Activated T-helper 1 cell treated with anti-CD3 and anti-CD28 coated beads, Interleukin-2, amount 50 U/mL, for 16 hours (primary cell): ENCODE measurements at regions not wholly inside any gene's neighbourhood (a gene's known extent, or its start where the extent isn't known, plus 50 kb on each side); places are given as distances from the start of the nearest gene placed in this dataset.

Experiments used
- DNase-seq, 2 donors: peaks; one replicate each; pipeline ENCODE4 v3.0.0-alpha.2; 2020; ENCODE audit warnings: low read depth in 1 of 2, low spot score in 1 of 2

DNA sequence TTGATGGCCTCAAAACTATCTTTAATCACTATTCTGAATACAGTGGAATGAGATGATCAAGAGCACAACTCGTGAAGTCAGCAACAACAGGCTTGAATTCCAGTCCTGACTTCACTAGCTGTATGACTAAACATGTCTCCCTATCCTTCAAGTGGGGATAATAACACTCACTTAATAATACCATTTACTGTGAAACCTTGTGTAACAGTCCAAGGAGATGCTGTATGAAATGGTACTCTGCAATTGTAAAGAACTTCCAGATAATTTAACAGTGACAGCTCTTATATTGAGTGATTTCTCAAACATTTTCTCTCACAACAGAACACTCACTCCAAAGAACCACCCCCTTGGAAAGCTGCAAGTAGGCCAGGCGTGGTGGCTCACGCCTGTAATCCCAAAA is 823.1 kb downstream of the DIAPH3 start:
- DNase-seq: no peak

DNA sequence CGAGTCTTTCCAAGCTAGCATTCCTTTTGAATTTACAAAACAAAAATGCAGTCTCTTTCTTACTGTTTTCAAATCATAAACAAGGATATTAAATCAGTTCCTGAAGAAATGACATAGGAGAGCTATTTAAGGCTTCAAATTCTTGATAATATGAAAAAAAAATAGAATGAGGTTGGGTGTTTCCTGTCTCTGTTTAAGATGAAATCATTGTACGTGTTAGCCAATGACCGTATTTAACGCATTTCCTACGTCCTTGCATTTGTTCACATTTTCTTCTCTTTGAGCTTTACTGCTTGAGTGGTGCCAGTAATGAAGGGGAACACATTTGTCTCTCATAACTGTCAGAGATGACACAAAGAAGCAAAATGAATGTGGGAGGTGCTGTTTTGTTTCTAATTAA is 821.3 kb downstream of the DIAPH3 start:
- DNase-seq: no peak

DNA sequence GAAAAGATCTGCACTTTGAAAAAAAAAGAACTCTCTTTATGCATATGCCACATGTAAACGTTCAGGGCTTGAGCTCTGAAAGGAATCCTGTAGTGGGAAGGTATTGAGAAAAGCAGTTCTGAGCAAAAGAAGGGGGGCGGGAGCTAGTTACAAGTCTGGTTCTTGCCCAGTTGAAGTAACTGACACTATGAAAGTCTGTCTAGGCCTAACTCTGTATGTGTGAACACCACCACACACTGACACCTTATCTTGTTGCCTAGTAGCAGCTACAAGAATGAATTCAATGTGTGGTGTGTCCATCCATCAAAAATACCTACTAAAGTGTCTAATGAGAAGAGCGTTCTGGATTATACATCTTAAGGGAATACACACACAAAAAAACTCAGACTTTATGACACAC is 820.6 kb downstream of the DIAPH3 start:
- DNase-seq: no peak

GRCh38 chr13:59343993-59344822 is 819.5 kb downstream of the DIAPH3 start:
- DNase-seq: no peak

- DNase-seq: no peak
Observed at GRCh38 chr13:59345311-59345710, 818.4 kb downstream of the DIAPH3 start.

- DNase-seq: no peak
Observed at GRCh38 chr13:59346999-59347723, 816.6 kb downstream of the DIAPH3 start.

- DNase-seq: no peak
Observed at GRCh38 chr13:59348617-59349016, 815.1 kb downstream of the DIAPH3 start.

- no peak for DNase-seq
Observed at GRCh38 chr13:59352600-59352999, 811.1 kb downstream of the DIAPH3 start.

DNA sequence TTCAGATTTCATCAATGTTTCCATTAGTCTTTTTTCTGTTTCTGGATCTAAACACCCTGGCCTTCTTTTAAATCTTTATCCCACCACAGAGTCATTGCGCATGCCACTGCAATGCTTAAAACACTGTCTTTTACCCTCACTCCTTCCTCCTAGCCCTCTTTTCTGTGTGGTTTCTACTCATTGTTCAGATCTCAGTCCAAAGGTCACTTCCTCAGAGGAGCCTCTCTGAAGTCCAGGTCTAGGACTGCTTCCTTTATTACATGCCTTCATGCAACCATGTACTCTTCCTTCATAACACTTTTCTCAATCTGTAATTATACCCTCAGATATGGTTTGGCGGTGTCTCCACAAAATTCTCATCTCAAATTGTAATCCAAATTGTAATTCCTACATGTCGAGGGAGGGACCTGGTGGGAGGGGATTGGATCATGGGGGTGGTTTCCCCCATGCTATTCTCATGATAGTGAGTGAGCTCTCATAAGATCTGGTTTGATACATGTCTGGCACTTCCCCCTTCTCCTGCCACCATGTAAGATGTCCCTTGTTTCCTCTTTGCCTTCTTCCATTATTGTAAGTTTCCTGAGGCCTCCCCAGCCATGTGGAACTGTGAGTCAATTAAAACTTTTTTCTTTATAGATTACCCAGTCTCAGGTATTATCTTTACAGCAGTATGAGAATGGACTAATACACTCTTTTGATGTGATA is 808.9 kb downstream of the DIAPH3 start:
- DNase-seq: no peak

DNA sequence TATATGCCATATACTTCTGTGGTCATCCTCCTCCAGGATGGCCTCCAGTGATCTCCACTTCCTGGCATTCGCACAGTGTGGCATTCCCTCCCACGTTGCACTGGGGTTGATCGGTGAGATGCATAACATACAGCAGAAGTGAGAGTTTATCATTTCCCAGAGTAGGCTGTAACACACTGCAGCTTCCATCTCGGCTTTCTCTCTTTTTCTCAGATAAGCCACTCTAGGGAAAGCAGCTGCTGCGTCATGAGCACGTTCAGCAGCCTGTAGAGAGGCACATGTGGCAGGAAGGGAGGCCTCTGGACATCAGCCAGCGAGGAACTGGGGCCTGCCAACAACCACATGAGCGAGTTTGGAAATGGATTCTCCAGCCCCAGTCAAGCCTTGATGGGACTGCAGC is 807.1 kb downstream of the DIAPH3 start:
- DNase-seq: no peak

DNA sequence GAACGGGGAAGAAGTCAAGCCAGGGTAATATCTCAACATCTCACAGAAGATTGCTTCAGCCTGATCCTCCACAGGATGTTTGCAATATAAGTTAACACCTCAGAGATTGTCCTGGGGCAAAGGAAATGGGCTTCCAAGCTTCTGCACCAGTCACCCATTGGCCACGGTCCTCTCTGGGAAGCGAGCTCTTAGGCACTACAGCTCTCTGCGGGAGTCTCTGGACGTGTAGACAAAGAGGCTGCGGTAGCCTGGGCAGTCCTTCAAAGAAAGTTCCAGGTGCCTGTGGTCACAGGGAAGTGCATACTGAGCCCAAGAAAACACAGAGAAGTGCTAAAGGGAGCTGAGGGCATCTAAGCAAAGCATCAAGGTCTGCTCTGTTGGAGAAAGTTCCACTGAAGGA is 805.7 kb downstream of the DIAPH3 start:
- no peak for DNase-seq

DNA sequence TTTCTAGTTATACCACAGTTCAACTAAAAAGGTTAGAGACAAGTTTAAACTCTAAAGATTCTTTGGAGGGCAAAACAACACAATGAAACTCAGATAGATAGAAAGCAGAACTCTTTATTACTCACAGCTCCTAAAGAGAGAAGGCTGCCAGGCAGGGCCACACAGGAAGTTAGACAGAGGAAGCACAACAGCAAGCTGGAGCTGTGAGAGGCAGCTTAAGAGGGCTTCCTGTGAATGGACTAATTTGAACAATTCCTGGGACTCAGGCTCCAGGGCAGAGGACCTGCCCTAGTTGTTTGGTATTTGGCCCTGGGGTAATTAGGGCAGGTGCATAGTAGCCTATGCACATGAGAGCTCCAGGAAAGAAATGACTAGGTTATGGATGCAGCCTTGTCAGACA is 803.6 kb downstream of the DIAPH3 start:
- no peak for DNase-seq

DNA sequence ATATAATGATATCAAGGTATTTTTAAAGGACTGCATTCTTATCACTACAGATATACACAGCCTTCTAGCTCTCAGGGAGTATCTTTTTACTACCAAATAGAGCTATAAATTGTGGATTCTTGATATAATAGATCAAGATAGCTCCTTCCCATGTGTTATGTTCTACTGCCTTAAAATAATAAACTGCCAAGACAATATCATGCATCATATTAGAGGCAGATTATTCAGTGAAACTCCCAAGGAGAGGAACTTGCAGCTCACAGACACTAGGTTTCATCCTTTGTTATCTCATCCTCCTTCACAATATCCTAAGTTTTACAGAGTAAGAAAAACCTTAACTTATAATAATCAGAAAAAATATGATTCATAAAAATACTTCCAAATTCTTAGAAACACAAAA is 802.8 kb downstream of the DIAPH3 start:
- DNase-seq: no peak

DNA sequence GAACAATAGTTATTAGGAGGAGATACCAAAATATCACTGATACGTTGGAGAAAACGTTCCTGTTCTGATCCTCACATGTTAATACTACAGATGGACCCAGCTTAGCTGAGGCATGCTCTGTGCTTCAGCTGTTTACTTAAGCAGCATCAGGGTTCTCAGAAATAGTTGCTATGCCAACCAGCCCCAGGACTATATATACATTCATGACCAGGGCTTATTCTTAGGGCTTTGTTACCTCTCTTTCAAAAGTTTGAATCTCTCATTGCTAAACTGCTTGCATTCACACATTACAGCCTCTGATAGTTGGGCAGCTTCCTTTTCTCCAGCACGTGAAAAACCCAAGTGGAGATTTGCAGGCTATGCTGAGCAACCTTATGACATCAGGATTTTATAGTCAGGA is 800.4 kb downstream of the DIAPH3 start:
- no peak for DNase-seq

DNA sequence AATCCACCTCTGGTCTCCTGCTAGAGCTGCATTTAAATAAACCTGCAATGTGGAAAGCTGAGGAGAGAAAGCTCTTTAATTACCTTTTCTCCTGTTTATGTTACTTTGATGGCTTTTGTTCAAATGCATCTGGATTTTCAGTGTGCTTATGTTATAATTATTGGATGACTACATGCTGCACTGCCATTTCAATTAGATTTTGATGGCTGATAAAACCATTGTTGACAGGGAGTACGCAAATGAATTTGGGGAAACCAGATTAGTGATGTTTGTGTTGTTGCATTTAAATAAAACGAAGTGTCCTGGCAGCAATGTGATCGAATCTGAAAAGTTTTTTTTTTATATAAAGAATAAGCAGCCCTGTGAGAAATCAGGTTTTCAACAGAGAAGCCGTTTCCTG is 799.8 kb downstream of the DIAPH3 start:
- DNase-seq: no peak

GRCh38 chr13:59364641-59365085 is 799.1 kb downstream of the DIAPH3 start:
- DNase-seq: no peak

DNA sequence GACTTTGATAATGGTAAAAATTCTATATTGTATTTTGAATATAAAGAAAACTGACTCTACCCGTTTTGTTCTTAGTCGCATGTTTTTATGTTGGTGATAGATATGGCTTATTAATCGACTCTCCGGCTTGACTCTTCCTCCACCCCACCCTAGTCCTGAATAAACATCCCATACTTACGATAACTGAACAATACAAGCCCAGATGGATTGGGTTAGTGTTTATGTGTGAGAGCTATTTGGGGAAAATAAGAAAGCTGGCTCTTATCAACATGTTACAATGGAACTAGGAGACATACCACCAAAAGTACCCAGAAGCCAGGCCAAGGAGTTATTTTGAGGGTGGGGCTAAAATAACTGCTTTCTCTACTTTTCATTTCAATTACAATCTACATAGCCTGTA is 796.3 kb downstream of the DIAPH3 start:
- DNase-seq: no peak

GRCh38 chr13:59367904-59368303 is 795.8 kb downstream of the DIAPH3 start:
- no peak for DNase-seq

- no peak for DNase-seq
Observed at GRCh38 chr13:59368693-59369092, 795.0 kb downstream of the DIAPH3 start.

DNA sequence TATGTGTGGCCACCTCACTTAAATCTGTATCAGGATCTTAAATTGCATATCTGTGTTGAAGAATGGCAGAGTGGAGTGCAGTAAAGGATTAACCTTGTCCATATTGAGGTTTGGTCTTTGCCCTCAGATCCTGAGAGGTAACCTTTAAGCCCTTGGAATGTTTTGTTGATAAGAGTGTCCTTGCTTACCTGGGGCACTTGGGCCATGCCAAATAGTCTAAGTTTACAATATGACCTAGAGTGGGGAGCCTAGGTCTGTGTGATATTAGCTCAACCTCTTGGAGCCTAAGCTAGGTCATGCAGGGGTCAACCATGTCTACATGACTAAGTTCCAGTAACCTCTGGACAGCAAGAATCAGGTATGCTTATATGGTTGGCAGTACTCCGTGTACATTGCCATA is 792.5 kb downstream of the DIAPH3 start:
- DNase-seq: no peak

DNA sequence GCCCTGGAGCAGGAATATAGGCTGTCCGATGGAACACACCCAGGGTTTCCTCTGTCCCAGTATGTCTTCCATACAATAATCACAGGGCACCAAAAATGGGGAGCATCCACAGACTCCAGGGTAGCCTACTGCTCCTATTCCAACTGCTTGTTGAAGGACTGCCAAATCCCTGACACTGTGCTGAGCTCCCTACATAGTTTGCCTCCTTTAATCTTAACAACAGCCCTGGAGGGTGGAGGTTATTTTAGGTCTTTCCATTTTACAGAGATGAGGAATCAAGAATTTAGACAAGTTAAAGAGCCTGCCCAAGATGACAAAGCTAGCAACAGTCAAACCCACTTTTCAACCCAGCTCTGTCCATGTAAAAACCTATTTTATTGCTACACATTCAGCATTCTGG is 790.4 kb downstream of the DIAPH3 start:
- DNase-seq: no peak

DNA sequence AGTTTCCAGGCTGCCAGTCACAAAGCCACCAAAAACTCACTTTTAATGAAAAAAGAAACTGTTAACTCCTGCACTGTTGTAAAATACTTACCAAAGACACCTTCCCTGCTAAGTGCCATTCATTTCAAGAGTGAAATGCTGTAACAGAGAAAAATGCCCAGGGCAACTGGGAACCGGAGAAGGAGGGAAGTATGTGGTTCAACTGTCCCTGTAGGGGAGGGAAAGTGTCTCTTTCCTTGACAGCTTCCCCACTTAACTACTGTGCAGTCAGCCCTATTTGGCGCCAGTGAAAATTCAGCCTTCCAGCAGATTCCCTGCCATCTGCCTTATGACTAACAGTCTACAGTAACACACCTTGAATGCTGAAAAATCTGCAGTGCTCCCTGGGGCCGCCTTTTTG is 789.0 kb downstream of the DIAPH3 start:
- DNase-seq: no peak
